Skeletal muscle tissue (tissue), 3 donors: ENCODE measurements at regions not wholly inside any gene's neighbourhood (a gene's known extent, or its start where the extent isn't known, plus 50 kb on each side); places are given as distances from the start of the nearest gene placed in this dataset.

Experiments
- H3K27ac ChIP-seq: one replicate; pipeline ENCODE4 v1.7.0; 2013; ENCODE audit warnings: mild to moderate bottlenecking, low read depth, low read length, inconsistent platforms
- H3K27me3 ChIP-seq, 3 donors: one replicate each; pipeline ENCODE4 v1.7.0; 2013; ENCODE audit warnings: low read length in 3 of 3; ENCODE audit not compliant: control insufficient read depth in 3 of 3, insufficient read depth in 3 of 3
- H3K36me3 ChIP-seq, 3 donors: one replicate each; pipeline ENCODE4 v1.7.0; 2013; ENCODE audit warnings: low read length in 3 of 3; ENCODE audit not compliant: control insufficient read depth in 3 of 3, insufficient read depth in 3 of 3
- H3K4me1 ChIP-seq, 3 donors: one replicate each; pipeline ENCODE4 v1.7.0; 2013; ENCODE audit warnings: low read length in 3 of 3, mild to moderate bottlenecking in 3 of 3; ENCODE audit not compliant: control insufficient read depth in 3 of 3, insufficient read depth in 3 of 3
- H3K4me3 ChIP-seq, 3 donors: one replicate each; pipeline ENCODE4 v1.7.0; 2013; ENCODE audit warnings: low read length in 3 of 3
- H3K9ac ChIP-seq, 3 donors: one replicate each; pipeline ENCODE4 v1.7.0; 2013; ENCODE audit warnings: low read length in 3 of 3, mild to moderate bottlenecking in 3 of 3, moderate library complexity in 2 of 3, low read depth in 1 of 3
- H3K9me3 ChIP-seq, 3 donors: one replicate each; pipeline ENCODE4 v1.7.0; 2013; ENCODE audit warnings: low read length in 3 of 3; ENCODE audit not compliant: control insufficient read depth in 3 of 3
- donor health status: Osteomylitis.

DNA sequence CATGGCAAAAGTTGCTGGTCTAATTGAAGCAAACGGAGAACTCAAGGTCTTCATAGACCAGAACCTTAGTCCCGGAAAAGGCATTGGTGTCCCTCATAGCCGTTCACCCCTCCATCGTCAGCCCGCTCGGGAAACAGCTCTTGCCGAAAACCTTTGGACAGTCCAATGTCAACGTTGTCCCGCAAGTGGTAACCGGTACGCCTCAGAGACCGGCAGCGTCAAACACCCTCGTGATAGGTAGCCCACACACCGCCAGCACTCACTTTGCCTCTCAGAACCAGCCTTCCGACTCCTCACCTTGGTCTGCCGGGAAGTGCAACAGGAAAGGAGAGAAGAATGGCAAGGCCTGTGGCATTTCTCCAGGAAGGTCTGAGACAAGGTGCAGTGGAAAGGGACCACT, 351.3 kb upstream of the CAMK1G start:
- H3K4me3 ChIP-seq = no peak overlapping the region
- H3K9ac ChIP-seq = no peak overlapping the region
- no peaks in the 10 kb centered on the region for H3K4me1 ChIP-seq
- H3K27me3 ChIP-seq = peaks cover 9 to 13% (median 10%) of the 10 kb centered on the region in 3 donors
- no peak overlapping the region for H3K27ac ChIP-seq
- H3K9me3 ChIP-seq = peaks cover 0 to 7% (median 6%) of the 10 kb centered on the region in 3 donors
- no peaks in the 10 kb centered on the region for H3K36me3 ChIP-seq

DNA sequence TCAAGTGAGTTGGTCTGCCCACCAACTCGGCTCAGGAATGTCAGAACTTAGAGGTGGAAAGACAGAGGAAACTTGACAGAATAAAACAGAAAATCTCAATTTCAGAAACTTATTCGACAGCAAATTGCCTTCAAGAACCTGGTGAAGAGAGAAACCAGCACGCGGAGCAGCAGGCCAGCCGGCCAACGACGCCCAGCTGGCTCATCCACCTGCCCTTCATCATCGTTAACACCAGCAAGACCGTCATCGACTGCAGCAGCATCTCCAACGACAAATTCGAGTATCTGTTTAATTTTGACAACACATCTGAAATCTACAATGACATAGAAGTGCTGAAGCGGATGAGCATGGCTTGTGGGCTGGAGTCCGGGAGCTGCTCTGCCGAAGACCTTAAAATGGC, 350.8 kb upstream of the CAMK1G start:
- Histone ChIP-seq H3K4me1 (no peaks in the 10 kb centered on the region), H3K4me3 (no peak overlapping the region), H3K27me3 (peaks cover 9 to 13% (median 10%) of the 10 kb centered on the region in 3 donors), H3K36me3 (no peaks in the 10 kb centered on the region), H3K9ac (no peak overlapping the region), H3K27ac (no peak overlapping the region), H3K9me3 (peaks cover 0 to 7% (median 6%) of the 10 kb centered on the region in 3 donors)

DNA sequence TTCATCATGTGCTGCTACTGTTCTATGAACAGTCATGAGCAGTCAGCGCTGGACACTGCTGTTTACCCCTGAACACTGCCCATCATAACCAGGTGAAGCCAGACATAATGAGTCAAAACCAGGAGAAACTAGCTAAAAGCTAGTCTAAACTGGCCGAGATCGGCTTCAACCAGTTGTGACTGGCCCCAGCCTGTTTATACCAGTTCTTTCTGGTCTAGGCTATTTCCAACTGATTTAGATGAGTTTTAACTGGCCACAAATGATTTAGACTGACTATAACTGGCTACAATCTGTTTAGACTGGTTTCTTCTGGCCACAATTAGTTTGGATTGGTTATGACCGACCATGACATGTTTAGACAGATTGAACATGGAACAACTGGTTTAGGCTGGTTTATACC, 348.3 kb upstream of the CAMK1G start:
- Histone ChIP-seq H3K4me1 (no peaks in the 10 kb centered on the region), H3K9ac (no peak overlapping the region), H3K27me3 (peaks cover 9 to 12% (median 9%) of the 10 kb centered on the region in 3 donors), H3K9me3 (peaks cover 0 to 7% (median 6%) of the 10 kb centered on the region in 3 donors), H3K4me3 (no peak overlapping the region), H3K36me3 (no peaks in the 10 kb centered on the region), H3K27ac (no peak overlapping the region)

DNA sequence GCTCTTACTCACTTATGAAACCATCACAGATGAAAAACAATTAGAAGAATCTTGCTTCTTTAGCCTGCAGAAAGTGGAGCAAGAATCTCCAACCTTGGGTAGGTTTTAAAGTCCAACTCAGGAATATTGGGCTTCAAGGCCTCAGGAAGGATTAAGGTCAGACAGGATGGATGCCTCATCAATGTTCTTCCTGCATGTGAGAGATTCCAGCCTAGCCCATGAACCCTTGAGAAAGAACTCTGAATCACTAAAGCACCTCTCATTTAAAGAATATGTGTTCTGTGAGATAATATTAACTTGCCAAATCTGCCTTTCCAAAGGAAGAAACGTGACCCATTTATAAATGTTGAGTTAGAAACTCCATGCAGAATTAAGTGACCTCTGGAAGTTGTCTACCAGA, 345.2 kb upstream of the CAMK1G start:
- no peaks in the 10 kb centered on the region for H3K4me1 ChIP-seq
- no peak overlapping the region for H3K27ac ChIP-seq
- H3K9ac ChIP-seq = no peak overlapping the region
- H3K27me3 ChIP-seq = peaks cover 0 to 3% (median 1%) of the 10 kb centered on the region in 3 donors
- no peaks in the 10 kb centered on the region for H3K36me3 ChIP-seq
- no peaks in the 10 kb centered on the region for H3K9me3 ChIP-seq
- no peak overlapping the region for H3K4me3 ChIP-seq

DNA sequence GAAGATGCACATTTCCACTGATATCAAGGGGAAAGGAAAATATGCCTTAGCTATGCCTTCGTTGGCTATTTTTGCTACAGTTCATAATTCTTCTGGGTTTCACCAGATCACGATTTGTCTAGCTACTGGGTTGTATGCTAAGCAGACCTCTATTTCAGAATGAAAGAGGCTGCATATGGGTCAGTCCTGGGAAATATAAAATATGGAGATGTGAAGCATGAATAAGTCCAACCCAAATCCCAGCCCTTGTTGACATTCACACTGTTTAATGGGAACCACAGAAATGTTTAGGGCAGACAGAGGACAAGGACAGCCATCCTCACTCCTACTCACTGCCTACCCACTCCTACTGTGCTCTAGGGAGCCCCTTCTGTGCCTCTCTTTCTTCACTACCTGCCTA, 343.2 kb upstream of the CAMK1G start:
- H3K9me3 ChIP-seq = no peaks in the 10 kb centered on the region
- H3K4me3 ChIP-seq = no peak overlapping the region
- H3K27me3 ChIP-seq = peaks cover 0 to 7% (median 3%) of the 10 kb centered on the region in 3 donors
- no peak overlapping the region for H3K27ac ChIP-seq
- no peaks in the 10 kb centered on the region for H3K36me3 ChIP-seq
- no peak overlapping the region for H3K9ac ChIP-seq
- H3K4me1 ChIP-seq = no peaks in the 10 kb centered on the region

DNA sequence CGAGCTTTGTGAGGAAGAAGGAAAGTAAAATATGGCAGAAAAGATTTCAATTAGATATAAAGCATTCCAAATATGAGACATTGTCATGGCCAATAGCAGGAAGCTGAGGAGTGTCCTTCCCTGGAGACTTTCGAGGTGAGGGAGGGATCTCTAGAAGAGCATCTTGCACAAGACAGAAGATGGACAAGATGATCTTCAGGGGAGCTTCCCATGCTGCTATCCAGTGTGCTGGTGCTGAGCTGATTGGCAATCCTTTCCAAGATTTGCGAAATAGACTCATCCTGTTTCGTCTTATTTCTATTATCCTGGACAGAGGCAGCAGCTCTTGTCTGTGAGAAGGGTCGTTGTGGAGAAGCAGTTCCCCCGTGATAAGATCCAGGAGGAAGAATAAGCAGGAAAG, 342.0 kb upstream of the CAMK1G start:
- no peak overlapping the region for H3K27ac ChIP-seq
- H3K36me3 ChIP-seq = no peaks in the 10 kb centered on the region
- H3K27me3 ChIP-seq = peaks cover 0 to 7% (median 3%) of the 10 kb centered on the region in 3 donors
- no peak overlapping the region for H3K4me3 ChIP-seq
- H3K9ac ChIP-seq = no peak overlapping the region
- no peaks in the 10 kb centered on the region for H3K9me3 ChIP-seq
- no peaks in the 10 kb centered on the region for H3K4me1 ChIP-seq

DNA sequence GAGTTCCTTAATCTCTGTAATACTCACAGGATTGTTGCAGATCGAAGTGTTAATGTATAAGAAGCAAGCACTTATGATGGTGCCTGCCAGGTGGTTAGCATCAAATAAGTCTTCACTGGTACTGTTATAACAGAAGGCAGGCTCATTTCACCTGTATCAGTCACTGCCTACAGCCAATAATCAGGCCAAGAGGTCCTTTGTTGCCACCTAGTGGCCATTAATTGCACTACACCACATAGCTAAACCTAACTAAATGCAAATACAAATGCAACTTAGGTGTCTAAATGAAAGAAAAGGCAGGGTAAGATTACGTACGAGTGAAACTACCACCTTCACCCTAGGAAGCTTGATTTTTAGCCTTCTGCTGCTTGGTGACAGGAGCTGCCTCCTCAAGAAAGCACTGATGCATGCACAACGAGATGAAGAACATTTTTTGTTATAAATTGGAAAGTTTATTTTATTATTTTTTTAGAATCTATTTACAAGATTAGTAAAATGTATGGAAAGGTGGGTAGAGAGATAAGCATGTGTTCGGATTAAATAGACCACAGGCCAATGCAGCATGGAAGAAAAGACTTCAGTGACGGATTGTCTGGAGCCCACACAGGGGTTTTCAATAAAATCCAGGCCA, 334.8 kb upstream of the CAMK1G start:
- Histone ChIP-seq H3K9ac (no peak overlapping the region), H3K4me3 (no peak overlapping the region), H3K9me3 (no peaks in the 10 kb centered on the region), H3K36me3 (no peaks in the 10 kb centered on the region), H3K27ac (no peak overlapping the region), H3K4me1 (no peaks in the 10 kb centered on the region), H3K27me3 (no peaks in the 10 kb centered on the region)

DNA sequence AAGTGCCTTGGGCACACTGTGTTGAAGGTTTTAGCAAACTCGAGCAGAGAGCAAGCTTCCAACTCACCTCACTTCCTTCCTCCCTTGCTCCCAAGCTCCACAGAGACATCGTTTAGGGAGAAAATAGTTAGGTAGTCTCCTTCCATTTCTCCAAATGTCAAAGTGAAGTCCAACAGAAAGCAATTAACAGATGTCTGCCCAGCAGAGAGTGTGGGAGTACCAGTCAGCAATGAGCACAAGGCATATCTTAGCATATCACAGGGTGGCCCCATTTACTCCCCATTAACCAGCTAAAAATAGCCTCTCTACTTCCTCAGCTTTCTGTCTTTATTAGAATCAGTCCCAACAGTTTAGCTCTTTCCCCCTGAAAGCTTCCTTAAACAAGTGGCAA, 334.2 kb upstream of the CAMK1G start:
- no peak overlapping the region for H3K27ac ChIP-seq
- no peaks in the 10 kb centered on the region for H3K4me1 ChIP-seq
- H3K9ac ChIP-seq = no peak overlapping the region
- no peak overlapping the region for H3K4me3 ChIP-seq
- no peaks in the 10 kb centered on the region for H3K27me3 ChIP-seq
- H3K36me3 ChIP-seq = no peaks in the 10 kb centered on the region
- H3K9me3 ChIP-seq = no peaks in the 10 kb centered on the region

DNA sequence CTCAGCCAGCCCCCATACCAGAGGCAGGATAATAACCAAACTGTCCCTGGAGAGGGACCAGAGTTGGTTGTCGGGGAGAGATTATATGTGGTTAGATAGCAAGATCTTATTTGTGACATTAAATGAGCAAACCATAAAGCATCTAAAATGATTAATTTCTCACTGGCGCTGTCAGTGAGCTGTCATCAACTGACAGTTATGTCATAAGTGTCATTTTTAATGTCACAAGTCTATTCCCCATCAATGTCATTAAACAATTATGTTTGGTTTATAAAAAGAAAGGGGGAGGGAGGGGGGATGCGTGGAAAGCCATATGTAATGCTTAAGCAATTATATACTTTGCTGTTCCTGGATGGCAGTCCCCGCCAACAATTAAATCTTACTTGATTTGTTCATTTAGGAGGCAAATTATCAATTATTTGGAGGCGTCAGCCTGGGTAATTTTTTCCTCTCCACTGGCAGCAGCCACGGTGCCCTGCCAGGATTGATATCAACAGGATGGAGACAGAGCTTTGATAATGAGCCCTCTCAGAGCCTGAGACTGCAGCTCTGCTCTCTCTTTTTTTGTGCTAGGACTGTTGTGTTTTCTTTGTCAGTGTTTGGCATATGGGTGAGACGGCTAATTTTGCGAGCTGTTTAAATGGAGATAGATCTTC, 333.6 kb upstream of the CAMK1G start:
- no peaks in the 10 kb centered on the region for H3K36me3 ChIP-seq
- no peaks in the 10 kb centered on the region for H3K9me3 ChIP-seq
- H3K4me1 ChIP-seq = no peaks in the 10 kb centered on the region
- H3K4me3 ChIP-seq = no peak overlapping the region
- no peak overlapping the region for H3K9ac ChIP-seq
- no peak overlapping the region for H3K27ac ChIP-seq
- no peaks in the 10 kb centered on the region for H3K27me3 ChIP-seq

DNA sequence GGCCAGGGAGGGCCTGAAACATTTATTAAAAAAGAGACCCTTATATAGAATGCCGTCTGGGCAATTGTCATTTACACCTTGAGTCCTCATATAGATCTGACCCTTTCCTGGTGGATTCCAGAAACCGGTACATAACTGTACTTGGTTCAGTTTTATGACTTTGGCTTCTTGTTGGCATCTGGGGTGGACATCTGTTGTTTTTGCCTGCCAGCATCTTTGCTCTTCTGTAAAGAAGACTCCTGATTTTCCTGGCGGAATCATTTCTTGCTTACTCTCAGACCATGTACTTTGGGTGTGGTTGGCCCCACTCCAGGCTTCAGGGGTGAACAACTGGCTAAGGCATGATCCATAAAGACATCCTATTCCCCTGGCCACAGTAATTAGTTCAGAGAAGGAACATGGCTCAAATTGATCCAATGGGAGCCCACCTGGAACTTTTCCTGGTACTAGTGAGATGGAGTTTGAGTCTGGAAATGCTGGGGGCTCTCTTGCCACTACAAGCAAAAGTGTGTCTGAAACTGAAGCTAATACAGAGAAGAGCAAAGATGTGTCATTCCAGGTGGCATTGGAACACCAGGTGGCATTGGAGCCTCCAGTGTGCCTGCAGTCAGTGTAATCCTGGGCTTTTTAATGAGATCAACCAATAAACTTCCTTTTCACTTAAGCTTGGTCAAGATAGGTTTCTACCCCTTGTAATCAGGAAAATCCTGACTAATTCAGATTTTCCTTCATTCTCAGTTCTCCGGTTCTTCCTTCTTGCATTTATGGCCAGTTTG, 332.5 kb upstream of the CAMK1G start:
- Histone ChIP-seq H3K9me3 (peaks cover 0 to 3% (median 0%) of the 10 kb centered on the region in 3 donors), H3K27me3 (no peaks in the 10 kb centered on the region)

More for the DNA sequence above, 332.5 kb upstream of the CAMK1G start:
- Histone ChIP-seq H3K36me3 (no peaks in the 10 kb centered on the region), H3K27ac (no peak overlapping the region), H3K4me1 (no peaks in the 10 kb centered on the region), H3K4me3 (no peak overlapping the region), H3K9ac (no peak overlapping the region)
